GM10248 (cell line): ENCODE measurements at regions not wholly inside any gene's neighbourhood (a gene's known extent, or its start where the extent isn't known, plus 50 kb on each side); places are given as distances from the start of the nearest gene placed in this dataset.
"Not testable (repeated sequence)": the region's sequence is repeated elsewhere in the genome, so short reads cannot be mapped to it uniquely, and the experiment has no call there.

ENCODE experiments used
- CTCF ChIA-PET: fragments of 300-600 bp; sonication (Branson Sonifier 250); formaldehyde crosslinking; extraction: SDS; loops from one replicate; lab custom pipeline; 2021; ENCODE audit warnings: antibody characterized with exemption; lab: Yijun Ruan, JAX
- POLR2A ChIA-PET: fragments of 350-650 bp; sonication (Branson Sonifier 250); formaldehyde crosslinking; extraction: SDS; loops from one replicate; lab custom pipeline; 2020; ENCODE audit warnings: antibody characterized with exemption; lab: Yijun Ruan, JAX
- DNase-seq: peaks from one replicate; pipeline ENCODE4 v3.0.0; 2012; ENCODE audit errors: extremely low spot score
- TF ChIP-seq, protein P1 (sequence below): IDR thresholded peaks from 2 replicates; pipeline ENCODE4 v1.5.1; 2012; ENCODE audit warnings: mild to moderate bottlenecking, low read depth; ENCODE audit errors: extremely low read depth, missing control alignments, control extremely low read depth

DNA sequence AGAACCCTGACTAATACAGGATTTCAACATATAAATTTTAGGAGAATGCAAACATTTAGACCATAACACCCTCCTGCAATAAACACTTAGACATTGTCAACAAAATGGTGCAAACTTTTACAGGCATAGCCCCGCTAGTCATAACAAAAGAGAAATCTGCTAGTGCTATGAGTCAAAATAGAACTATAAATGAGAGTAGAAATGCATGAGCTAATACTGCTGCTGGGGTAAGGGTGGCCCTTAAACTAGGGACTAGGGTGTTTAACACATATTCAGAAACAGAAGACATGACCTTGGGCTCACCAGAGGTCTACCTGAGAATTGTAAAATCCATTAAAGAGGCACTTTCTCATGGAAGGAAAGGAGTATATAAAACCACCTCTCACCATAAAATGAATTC is 131.6 kb downstream of the TLR4 start:
- peak; percentile 22 for DNase-seq
- ChIA-PET CTCF (interaction anchor here (1.5 kb wide), 1 partner anchor 9 kb away, joined by 4 read pairs; no protein-coding TSS in a partner anchor), POLR2A (no interaction called here)
- TF ChIP-seq, protein P1, sequence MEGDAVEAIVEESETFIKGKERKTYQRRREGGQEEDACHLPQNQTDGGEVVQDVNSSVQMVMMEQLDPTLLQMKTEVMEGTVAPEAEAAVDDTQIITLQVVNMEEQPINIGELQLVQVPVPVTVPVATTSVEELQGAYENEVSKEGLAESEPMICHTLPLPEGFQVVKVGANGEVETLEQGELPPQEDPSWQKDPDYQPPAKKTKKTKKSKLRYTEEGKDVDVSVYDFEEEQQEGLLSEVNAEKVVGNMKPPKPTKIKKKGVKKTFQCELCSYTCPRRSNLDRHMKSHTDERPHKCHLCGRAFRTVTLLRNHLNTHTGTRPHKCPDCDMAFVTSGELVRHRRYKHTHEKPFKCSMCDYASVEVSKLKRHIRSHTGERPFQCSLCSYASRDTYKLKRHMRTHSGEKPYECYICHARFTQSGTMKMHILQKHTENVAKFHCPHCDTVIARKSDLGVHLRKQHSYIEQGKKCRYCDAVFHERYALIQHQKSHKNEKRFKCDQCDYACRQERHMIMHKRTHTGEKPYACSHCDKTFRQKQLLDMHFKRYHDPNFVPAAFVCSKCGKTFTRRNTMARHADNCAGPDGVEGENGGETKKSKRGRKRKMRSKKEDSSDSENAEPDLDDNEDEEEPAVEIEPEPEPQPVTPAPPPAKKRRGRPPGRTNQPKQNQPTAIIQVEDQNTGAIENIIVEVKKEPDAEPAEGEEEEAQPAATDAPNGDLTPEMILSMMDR = no peak

DNA sequence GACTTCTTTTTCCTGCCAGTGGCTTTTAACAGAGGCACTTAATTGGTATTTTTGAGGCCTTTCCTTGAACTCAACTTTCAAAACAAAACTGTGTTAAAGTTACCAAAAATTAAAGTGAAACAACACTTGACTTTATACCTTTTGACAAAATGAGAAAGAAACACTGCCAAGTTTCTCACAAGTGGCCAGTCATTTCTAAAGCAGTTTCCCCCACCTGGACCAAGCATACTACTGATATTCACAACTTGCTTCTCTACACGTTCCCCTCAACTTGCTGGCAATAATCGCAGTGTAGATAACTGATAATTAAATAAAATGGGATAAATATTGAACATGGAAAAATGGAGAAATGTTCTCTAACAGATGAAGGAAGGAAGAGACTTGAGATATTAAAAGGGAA is 135.7 kb downstream of the TLR4 start:
- no peak for DNase-seq
- TF ChIP-seq, protein P1 = no peak
- POLR2A ChIA-PET = no interaction called here
- CTCF ChIA-PET = no interaction called here

DNA sequence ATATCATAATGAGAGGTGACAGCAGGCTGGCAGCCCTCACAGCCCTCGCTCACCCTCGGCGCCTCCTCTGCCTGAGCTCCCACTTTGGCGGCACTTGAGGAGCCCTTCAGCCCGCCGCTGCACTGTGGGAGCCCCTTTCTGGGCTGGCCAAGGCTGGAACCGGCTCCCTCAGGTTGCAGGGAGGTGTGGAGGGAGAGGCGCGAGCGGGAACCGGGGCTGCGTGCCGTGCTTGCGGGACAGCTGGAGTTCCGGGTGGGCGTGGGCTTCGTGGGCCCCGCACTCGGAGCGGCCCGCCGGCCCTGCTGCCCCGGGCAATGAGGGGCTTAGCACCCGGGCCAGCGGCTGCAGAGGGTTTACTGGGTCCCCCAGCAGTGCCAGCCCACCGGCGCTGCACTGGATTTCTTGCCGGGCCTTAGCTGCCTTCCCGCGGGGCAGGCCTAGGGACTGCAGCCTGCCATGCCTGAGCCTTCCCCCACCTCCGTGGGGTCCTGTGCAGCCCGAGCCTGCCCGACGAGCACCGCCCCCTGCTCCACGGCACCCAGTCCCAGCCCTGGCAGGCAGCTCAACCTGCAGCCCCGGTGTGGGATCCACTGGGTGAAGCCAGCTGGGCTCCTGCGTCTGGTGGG is 147.7 kb downstream of the TLR4 start:
- POLR2A ChIA-PET, CTCF ChIA-PET: not testable (repeated sequence)

DNA sequence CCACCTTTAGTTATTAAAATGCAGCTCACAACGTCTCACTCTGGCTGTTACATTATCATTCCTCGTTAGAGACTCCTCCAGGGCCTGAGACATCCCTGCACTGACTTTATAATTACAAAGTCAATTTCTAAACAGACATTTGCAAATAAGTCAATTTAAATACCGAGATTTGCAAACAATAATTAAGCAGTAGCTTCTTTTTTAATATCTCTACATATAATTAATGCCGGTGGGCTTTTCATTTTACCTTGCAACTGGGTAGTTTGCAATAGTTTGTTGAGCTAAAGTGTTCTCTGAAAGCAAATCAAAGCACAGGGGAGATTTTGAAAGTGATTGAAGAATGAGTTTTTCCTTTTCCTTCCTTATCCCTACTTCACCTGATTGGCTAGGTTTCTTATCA is 154.4 kb downstream of the TLR4 start:
- CTCF ChIA-PET = interaction anchor here (0.8 to 1.9 kb wide), 2 partner anchors 8 to 13 kb away, joined by 3 to 4 read pairs; no protein-coding TSS in a partner anchor
- POLR2A ChIA-PET = no interaction called here
- TF ChIP-seq, protein P1 = no peak
- DNase-seq = no peak

More for the DNA sequence above, 147.7 kb downstream of the TLR4 start:
- not testable (repeated sequence) for DNase-seq

DNA sequence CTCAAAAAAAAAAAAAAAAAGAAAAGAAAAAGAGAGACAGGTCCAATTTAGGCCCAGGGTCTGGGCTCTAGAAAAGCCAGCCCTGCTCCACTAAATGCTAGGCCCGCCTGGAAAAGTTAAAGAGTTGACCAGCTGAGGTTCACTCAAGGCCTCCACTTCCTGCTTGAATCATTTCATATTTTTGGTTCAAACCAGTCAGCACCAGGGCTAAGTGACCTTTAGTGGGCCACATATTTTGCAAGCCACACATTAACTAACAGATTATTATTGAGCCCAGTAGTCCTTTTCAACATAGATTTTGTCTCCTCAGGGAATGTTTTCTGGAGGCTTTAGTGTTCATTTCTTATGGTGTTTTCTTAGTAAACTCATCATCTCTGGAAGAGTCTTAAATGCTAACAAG is 156.6 kb downstream of the TLR4 start:
- CTCF ChIA-PET = no interaction called here

DNA sequence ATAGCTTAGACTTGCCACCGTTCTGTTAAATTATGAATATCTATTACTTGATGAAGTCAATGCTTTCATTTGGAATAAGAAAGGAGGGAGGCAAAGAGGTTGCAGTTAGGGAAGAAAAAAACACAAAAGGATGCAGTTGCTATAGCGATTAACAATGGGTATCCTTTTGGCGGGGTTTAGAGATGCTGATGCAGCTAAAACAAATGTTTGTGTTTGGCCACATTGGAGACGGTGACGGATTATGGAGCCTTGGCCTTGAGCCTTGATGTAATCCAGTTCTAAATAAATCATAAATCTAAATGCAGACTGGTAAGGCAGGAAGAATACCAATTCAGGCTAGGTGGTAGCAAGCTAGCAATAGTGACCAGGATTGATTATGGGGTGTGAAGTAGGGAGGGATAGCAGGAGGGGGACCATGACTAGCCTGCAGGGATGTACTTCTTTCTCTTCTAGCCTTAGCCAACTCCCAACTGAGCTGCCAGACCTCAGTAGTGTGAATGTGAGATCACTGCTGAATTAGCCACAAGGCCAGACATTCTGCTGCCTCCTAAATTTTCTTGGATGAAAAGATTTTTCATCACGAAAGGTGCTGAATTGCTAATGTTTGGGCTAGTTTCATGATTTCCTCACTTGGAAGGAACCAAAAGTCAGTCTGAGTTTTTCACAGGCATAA is 160.3 kb downstream of the TLR4 start:
- POLR2A ChIA-PET = no interaction called here
- CTCF ChIA-PET = interaction anchor here (0.9 to 1.4 kb wide), 4 partner anchors 10 to 20 kb away, joined by 3 to 5 read pairs (median 4); no protein-coding TSS in a partner anchor
- DNase-seq = no peak
- TF ChIP-seq, protein P1 = no peak

More for the DNA sequence above, 156.6 kb downstream of the TLR4 start:
- DNase-seq = no peak
- TF ChIP-seq, protein P1 = no peak
- POLR2A ChIA-PET = no interaction called here

DNA sequence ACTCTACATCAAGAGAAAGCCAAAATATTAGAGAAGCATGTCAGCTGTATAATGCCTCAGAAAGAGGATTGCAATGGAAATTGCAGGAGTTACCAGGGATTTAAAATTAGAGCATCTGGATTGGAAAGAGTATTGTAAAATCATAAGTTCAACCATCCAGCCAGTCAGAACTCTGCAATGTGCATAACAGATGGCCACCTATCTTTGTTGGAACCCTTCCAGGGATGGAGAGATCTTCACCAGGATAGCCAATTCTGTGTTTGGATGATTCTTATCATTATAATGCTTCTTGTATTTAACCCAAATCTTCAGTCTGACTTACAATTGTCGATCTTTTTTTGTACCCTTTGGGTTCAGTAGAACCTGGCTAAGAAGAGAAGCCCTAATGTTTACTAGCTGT is 164.4 kb downstream of the TLR4 start:
- ChIA-PET CTCF (no interaction called here), POLR2A (no interaction called here)
- no peak for DNase-seq
- TF ChIP-seq, protein P1 = no peak
